ENCODE measurements at regions not wholly inside any gene's neighbourhood (a gene's known extent, or its start where the extent isn't known, plus 50 kb on each side); places are given as distances from the start of the nearest gene placed in this dataset.

GRCh38 chr18:60541661-60542060, 169.1 kb upstream of the MC4R start:
- TF ChIP-seq CTCF (IDR thresholded peaks at IDR 0.05; ENCODE audit: low read length), result no peak
- TF ChIP-seq EZH2 (IDR thresholded peaks at IDR 0.05; ENCODE audit: borderline replicate concordance, low read length), result no peak

Measured in OCI-LY1 (cell line).